H9 (cell line): ENCODE measurements at regions not wholly inside any gene's neighbourhood (a gene's known extent, or its start where the extent isn't known, plus 50 kb on each side); places are given as distances from the start of the nearest gene placed in this dataset.
A peak's percentile ranks its signal among the peaks of the same experiment; 100 is the strongest.

ENCODE experiments used
- DNase-seq: peaks from one replicate; pipeline ENCODE4 v3.0.0-alpha.2; 2017
- H2AFZ ChIP-seq: one replicate; pipeline ENCODE4 v1.6.1; 2013; ENCODE audit warnings: mild to moderate bottlenecking, low read length, control low read depth, moderate library complexity
- H2AK5ac ChIP-seq: 2 replicates; pipeline ENCODE4 v1.6.1; 2013; ENCODE audit warnings: low read length, control low read depth, mixed read lengths; ENCODE audit not compliant: insufficient read length
- H2BK120ac ChIP-seq: one replicate; pipeline ENCODE4 v1.6.1; 2013; ENCODE audit warnings: low read depth, mild to moderate bottlenecking, low read length, control low read depth, inconsistent platforms; ENCODE audit not compliant: poor library complexity, severe bottlenecking
- H2BK12ac ChIP-seq: 2 replicates; pipeline ENCODE4 v1.6.1; 2013; ENCODE audit warnings: low read length, control low read depth, mixed read lengths, low read depth; ENCODE audit not compliant: insufficient read length
- H2BK15ac ChIP-seq: 2 replicates; pipeline ENCODE4 v1.6.1; 2013; ENCODE audit warnings: low read depth, low read length, control low read depth
- H2BK20ac ChIP-seq: one replicate; pipeline ENCODE4 v1.6.1; 2013; ENCODE audit warnings: low read depth, mild to moderate bottlenecking, low read length, control low read depth, inconsistent platforms; ENCODE audit not compliant: poor library complexity, severe bottlenecking
- H2BK5ac ChIP-seq: 2 replicates; pipeline ENCODE4 v1.6.1; 2013; ENCODE audit warnings: low read length, control low read depth, mixed read lengths; ENCODE audit not compliant: insufficient read length
- H3K14ac ChIP-seq: 2 replicates; pipeline ENCODE4 v1.6.1; 2013; ENCODE audit warnings: low read length, control low read depth; ENCODE audit not compliant: insufficient read depth
- H3K18ac ChIP-seq: 2 replicates; pipeline ENCODE4 v1.6.1; 2013; ENCODE audit warnings: low read depth, mild to moderate bottlenecking, mixed read lengths, low read length, control low read depth; ENCODE audit not compliant: insufficient read length
- H3K23ac ChIP-seq: 2 replicates; pipeline ENCODE4 v1.6.1; 2013; ENCODE audit warnings: low read length, control low read depth, mixed read lengths, low read depth; ENCODE audit not compliant: insufficient read length
- H3K23me2 ChIP-seq: 2 replicates; pipeline ENCODE4 v1.6.1; 2013; ENCODE audit warnings: low read depth, mild to moderate bottlenecking, mixed read lengths, low read length, control low read depth; ENCODE audit not compliant: insufficient read length, poor library complexity, severe bottlenecking
- H3K27ac ChIP-seq: 2 replicates; pipeline ENCODE4 v1.5.1; 2013; ENCODE audit warnings: low read length, control low read depth, mixed read lengths, low read depth; ENCODE audit not compliant: insufficient read length
- H3K27me3 ChIP-seq: 2 replicates; pipeline ENCODE4 v1.6.1; 2013; ENCODE audit warnings: low read length, control low read depth, inconsistent platforms; ENCODE audit not compliant: insufficient read depth
- H3K4ac ChIP-seq: 2 replicates; pipeline ENCODE4 v1.6.1; 2013; ENCODE audit warnings: low read depth, mild to moderate bottlenecking, control low read depth, inconsistent platforms, low read length, moderate library complexity
- H3K4me1 ChIP-seq: 2 replicates; pipeline ENCODE4 v1.6.1; 2013; ENCODE audit warnings: low read length, control low read depth, inconsistent platforms; ENCODE audit not compliant: insufficient read depth
- H3K4me2 ChIP-seq: 2 replicates; pipeline ENCODE4 v1.6.1; 2013; ENCODE audit warnings: low read length, control low read depth, mixed read lengths; ENCODE audit not compliant: insufficient read length, insufficient read depth
- H3K56ac ChIP-seq: 2 replicates; pipeline ENCODE4 v1.6.1; 2013; ENCODE audit warnings: low read depth, mild to moderate bottlenecking, mixed read lengths, low read length, control low read depth; ENCODE audit not compliant: insufficient read length
- H3K79me1 ChIP-seq: 2 replicates; pipeline ENCODE4 v1.6.1; 2013; ENCODE audit warnings: low read depth, mild to moderate bottlenecking, moderate library complexity, low read length, control low read depth, inconsistent platforms; ENCODE audit not compliant: insufficient read depth, poor library complexity, severe bottlenecking
- H3K79me2 ChIP-seq: 2 replicates; pipeline ENCODE4 v1.6.1; 2013; ENCODE audit warnings: low read length, control low read depth, inconsistent platforms; ENCODE audit not compliant: insufficient read depth
- H3K9ac ChIP-seq: 2 replicates; pipeline ENCODE4 v1.6.1; 2013; ENCODE audit warnings: low read length, control low read depth, mixed read lengths; ENCODE audit not compliant: insufficient read length; ENCODE audit errors: extremely low read depth
- H3K9me3 ChIP-seq: one replicate; pipeline ENCODE4 v1.6.1; 2013; ENCODE audit warnings: low read depth, low read length, inconsistent platforms; ENCODE audit not compliant: control insufficient read depth
- H3T11ph ChIP-seq: one replicate; pipeline ENCODE4 v1.6.1; 2013; ENCODE audit warnings: mild to moderate bottlenecking, low read length, control low read depth, inconsistent platforms
- H4K20me1 ChIP-seq: one replicate; pipeline ENCODE4 v1.6.1; 2013; ENCODE audit not compliant: control insufficient read depth, insufficient read length, insufficient read depth
- H4K5ac ChIP-seq: 2 replicates; pipeline ENCODE4 v1.6.1; 2013; ENCODE audit warnings: low read depth, mild to moderate bottlenecking, mixed read lengths, low read length, control low read depth; ENCODE audit not compliant: insufficient read length
- H4K8ac ChIP-seq: replicated peaks from 2 replicates; pipeline ENCODE4 v1.6.1; 2013; ENCODE audit warnings: low read length, control low read depth, mixed read lengths, low read depth; ENCODE audit not compliant: insufficient read length
- H4K91ac ChIP-seq: 2 replicates; pipeline ENCODE4 v1.6.1; 2013; ENCODE audit warnings: low read depth, mild to moderate bottlenecking, moderate library complexity, mixed read lengths, low read length, control low read depth; ENCODE audit not compliant: insufficient read length
- H3K27ac Mint-ChIP-seq, 3 experiments: 2 replicates in 2 of 3; 3 replicates in 1 of 3; pipeline ENCODE4 v1.8.0; 2020 to 2021; ENCODE audit warnings: mixed read lengths in 3 of 3, mild to moderate bottlenecking in 1 of 3, moderate library complexity in 1 of 3
- H3K27me3 Mint-ChIP-seq: 2 replicates; pipeline ENCODE4 v1.8.0; 2021; ENCODE audit warnings: low read depth, mild to moderate bottlenecking, moderate library complexity, mixed read lengths
- H3K36me3 Mint-ChIP-seq, 3 experiments: 2 replicates in 2 of 3; 3 replicates in 1 of 3; pipeline ENCODE4 v1.8.0; 2020 to 2021; ENCODE audit warnings: low read depth in 3 of 3, mixed read lengths in 3 of 3; ENCODE audit not compliant: insufficient read depth in 1 of 3
- H3K4me1 Mint-ChIP-seq, 2 experiments: 2 replicates each; pipeline ENCODE4 v1.8.0; 2020; ENCODE audit warnings: mixed read lengths in 2 of 2
- H3K4me3 Mint-ChIP-seq, 2 experiments: 2 replicates in 1 of 2; 3 replicates in 1 of 2; pipeline ENCODE4 v1.8.0; 2020 to 2021; ENCODE audit warnings: mild to moderate bottlenecking in 2 of 2, mixed read lengths in 2 of 2, moderate library complexity in 1 of 2
- H3K9me3 Mint-ChIP-seq, 2 experiments: 2 replicates in 1 of 2; 3 replicates in 1 of 2; pipeline ENCODE4 v1.8.0; 2020; ENCODE audit warnings: mild to moderate bottlenecking in 2 of 2, mixed read lengths in 2 of 2, moderate library complexity in 1 of 2
- WGBS: extraction: QIAGEN DNeasy Blood & Tissue Kit; methylation state at CpG from one replicate; pipeline ENCODE4 v1.1.7; 2013; ENCODE audit warnings: missing lambda C conversion rate, low lambda C conversion rate, mixed read lengths; ENCODE audit not compliant: insufficient read length; ENCODE audit errors: extremely low coverage; 5-methylcytosine and 5-hydroxymethylcytosine counted together
- TF ChIP-seq, protein P1 (sequence below): fragments of 200-600 bp; sonication (generic); conservative IDR thresholded peaks from 3 replicates; pipeline ENCODE4 v1.8.0; 2021; ENCODE audit warnings: antibody characterized with exemption, mild to moderate bottlenecking

DNA sequence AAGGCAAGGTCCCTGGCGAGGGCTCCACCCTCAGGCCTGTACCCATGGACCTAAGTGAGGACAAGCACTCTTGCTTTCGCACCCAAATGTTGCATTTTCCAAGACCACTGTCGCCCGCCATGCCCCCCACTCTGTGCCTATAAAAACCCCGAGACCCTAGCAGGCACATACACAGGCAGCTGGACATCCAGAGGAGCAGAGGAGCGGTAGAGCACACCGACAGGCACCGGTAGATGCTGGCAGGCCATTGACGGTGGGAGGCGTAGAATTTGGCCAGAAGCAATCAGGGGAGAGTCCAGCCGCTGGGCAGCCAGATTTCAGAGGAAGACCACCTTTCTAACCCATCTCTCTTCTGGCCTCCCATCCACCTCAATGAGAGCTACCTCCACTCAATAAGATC lies 715.2 kb upstream of the AADAT start:
- H4K8ac ChIP-seq, result no peak overlapping the region
- Mint-ChIP-seq H3K4me3 (no peak overlapping the region), H3K27me3 (no peaks in the 10 kb centered on the region), H3K36me3 (peaks cover 0 to 3% (median 2%) of the 10 kb centered on the region in 3 experiments; a peak in 2 of 7 replicates), H3K27ac (peak overlapping the region in 1 of 3 experiments; percentile 80; a peak in 2 of 7 replicates), H3K9me3 (peaks cover 3 to 8% of the 10 kb centered on the region in 2 experiments; a peak in 3 of 5 replicates), H3K4me1 (no peaks in the 10 kb centered on the region; a peak in 1 of 4 replicates)
- no peak overlapping the region for H4K5ac ChIP-seq
- no peak overlapping the region for H2BK20ac ChIP-seq
- H3K23me2 ChIP-seq, result no peaks in the 10 kb centered on the region
- TF ChIP-seq, protein P1, sequence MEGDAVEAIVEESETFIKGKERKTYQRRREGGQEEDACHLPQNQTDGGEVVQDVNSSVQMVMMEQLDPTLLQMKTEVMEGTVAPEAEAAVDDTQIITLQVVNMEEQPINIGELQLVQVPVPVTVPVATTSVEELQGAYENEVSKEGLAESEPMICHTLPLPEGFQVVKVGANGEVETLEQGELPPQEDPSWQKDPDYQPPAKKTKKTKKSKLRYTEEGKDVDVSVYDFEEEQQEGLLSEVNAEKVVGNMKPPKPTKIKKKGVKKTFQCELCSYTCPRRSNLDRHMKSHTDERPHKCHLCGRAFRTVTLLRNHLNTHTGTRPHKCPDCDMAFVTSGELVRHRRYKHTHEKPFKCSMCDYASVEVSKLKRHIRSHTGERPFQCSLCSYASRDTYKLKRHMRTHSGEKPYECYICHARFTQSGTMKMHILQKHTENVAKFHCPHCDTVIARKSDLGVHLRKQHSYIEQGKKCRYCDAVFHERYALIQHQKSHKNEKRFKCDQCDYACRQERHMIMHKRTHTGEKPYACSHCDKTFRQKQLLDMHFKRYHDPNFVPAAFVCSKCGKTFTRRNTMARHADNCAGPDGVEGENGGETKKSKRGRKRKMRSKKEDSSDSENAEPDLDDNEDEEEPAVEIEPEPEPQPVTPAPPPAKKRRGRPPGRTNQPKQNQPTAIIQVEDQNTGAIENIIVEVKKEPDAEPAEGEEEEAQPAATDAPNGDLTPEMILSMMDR, result no peak
- H2BK120ac ChIP-seq, result no peak overlapping the region
- no peak overlapping the region for H2BK15ac ChIP-seq
- no peak overlapping the region for H2AFZ ChIP-seq
- H3K27ac ChIP-seq, result no peak overlapping the region
- no peaks in the 10 kb centered on the region for H3K79me2 ChIP-seq
- no peaks in the 10 kb centered on the region for H3K9me3 ChIP-seq
- no peak overlapping the region for H3K4me2 ChIP-seq
- H4K20me1 ChIP-seq, result no peaks in the 10 kb centered on the region
- DNase-seq, result no peak
- H3T11ph ChIP-seq, result no peak overlapping the region
- H3K4ac ChIP-seq, result no peak overlapping the region
- no peak overlapping the region for H3K23ac ChIP-seq
- no peak overlapping the region for H4K91ac ChIP-seq
- no peak overlapping the region for H2AK5ac ChIP-seq
- no peak overlapping the region for H3K18ac ChIP-seq
- H3K27me3 ChIP-seq, result no peaks in the 10 kb centered on the region
- H3K14ac ChIP-seq, result no peak overlapping the region
- no peak overlapping the region for H3K9ac ChIP-seq
- no peak overlapping the region for H2BK12ac ChIP-seq
- no peaks in the 10 kb centered on the region for H3K79me1 ChIP-seq
- H3K4me1 ChIP-seq, result no peaks in the 10 kb centered on the region
- no peak overlapping the region for H3K56ac ChIP-seq
- WGBS, result no CpG with 5 or more reads among the region's 11 CpGs
- no peak overlapping the region for H2BK5ac ChIP-seq
